ENCODE measurements at regions not wholly inside any gene's neighbourhood (a gene's known extent, or its start where the extent isn't known, plus 50 kb on each side); places are given as distances from the start of the nearest gene placed in this dataset.
"Not testable (repeated sequence)": the region's sequence is repeated elsewhere in the genome, so short reads cannot be mapped to it uniquely, and the experiment has no call there.

DNA sequence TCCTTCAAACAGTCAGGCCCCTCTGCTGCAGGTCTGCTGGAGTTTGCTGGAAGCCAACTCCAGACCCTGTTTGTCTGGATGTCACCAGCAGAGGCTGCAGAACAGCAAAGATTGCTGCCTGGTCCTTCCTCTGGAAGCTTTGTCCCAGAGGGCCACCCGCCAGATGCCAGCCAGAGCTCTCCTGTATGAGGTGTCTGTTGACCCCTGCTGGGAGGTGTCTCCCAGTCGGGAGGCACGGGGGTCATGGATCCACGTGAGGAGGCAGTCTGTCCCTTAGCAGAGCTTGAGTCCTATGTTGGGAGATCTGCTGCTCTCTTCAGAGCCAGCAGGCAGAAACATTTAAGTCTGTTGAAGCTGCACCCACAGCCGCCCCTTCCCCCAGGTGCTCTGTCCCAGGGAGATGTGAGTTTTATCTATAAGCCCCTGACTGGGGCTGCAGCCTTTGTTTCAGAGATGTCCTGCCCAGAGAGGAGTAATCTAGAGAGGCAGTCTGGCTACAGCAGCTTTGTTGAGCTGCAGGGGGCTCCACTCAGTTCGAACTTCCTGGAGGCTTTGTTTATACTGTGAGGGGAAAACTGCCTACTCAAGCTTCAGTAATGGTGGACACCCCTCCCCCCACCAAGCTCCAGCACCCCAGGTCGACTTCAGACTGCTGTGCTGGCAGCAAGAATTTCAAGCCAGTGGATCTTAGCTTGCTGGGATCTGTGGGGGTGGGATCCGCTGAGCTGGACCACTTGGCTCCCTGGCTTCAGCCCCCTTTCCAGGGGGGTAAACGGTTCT lies 72.1 kb downstream of the OGFRL1 start:
- DNase-seq, result not testable (repeated sequence)

DNA sequence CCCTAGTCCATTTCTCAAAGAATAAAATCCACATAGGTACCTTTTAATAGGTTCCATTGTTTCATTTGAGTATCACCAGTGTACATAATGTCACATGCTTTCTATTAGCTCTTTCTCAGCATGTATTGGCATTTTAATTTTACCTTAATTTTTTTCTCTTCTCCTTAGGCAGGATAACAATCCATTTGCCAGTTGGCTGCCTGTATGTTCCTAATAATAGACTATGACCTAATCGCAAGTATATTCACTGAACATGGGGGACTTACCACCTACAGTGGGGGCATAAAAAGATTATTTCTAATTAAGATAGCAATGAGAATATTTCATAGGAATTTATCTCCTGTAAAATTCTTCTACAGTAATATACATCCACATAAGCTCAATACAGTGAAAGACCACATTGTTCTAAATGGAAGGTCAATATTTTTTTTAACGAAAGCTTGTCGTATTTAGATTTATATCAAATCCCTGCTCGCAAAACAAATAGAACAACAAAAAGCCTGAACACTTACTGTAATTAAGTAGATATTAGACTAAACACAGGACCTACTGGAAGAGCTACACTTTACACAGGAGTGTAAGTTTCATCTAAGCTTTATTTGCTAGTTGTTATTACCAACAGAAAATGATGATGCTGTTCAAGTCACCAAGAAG lies 76.4 kb downstream of the OGFRL1 start:
- DNase-seq, result no peak

DNA sequence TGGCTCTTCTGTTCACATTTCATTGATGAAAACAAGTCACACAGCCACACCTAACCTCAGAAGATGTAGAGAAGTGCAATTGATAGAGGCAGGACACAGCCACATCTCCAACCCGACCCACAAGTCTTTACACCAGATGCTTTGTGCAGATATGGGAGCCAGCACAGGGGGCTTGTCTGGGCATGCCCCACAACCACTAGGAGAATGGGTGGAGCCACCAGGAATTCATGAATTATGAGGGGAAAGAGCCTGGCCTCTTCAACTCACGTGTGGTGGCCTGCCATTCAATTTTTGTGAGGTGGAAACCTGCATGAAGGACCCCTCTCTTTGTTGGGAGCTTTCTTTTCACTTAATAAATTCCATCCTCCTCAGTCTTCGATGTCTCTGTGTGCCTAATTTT lies 79.1 kb downstream of the OGFRL1 start:
- DNase-seq, result no peak

DNA sequence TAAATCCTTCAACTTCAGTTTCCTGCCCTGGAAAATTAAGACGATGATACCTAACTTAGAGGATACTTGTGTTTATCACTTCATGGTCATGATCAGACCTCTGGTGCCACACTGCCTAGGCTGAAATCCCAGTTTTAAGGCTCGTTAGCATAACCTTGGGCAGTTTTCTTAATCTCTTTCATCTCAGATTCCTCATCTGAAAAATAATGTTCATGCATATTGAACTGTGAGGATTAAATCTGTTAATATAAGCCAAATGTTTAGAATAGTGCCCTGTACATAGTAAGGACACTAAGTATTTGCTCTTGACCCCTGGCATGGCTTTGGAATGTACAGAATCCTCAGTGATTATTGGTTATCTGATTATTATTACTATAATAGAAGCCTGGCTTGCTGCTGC lies 79.7 kb downstream of the OGFRL1 start:
- DNase-seq, result no peak

DNA sequence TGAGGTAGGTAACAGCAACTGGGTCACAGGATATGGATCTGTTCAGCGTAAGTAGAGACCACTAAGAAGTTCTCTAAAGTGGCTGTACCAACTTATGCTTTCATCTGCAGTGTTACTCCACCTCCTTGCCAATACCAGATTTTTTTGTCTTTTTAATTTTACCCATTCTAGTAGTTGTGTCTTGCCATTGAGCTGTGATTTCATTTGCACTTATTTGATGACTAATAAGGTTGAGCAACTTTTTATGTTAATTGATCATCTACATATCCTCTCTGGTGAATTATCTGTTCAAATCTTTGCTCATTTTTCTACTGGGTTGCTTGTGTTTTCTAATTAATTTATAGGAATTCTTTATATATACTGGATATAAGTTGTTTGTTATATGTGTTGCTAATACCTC lies 82.9 kb downstream of the OGFRL1 start:
- DNase-seq, result no peak

DNA sequence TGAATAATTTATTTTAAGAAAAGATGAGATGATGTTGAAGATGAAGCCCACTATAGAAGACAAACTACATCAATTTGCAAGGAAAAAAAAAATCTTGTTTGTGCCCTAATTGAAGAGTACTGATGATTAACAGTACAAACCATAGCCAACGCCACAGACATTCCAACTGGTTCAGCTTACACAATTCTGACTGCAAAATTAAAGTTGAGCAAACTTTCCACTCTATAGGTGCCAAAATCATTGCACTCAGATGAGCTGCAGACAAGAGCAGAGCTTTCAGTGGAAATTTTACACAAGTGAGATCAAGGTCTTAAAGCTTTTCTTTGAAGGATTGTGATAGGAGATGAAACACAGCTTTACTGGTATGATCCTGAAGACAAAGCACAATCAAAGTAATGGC lies 85.3 kb downstream of the OGFRL1 start:
- no peak for DNase-seq

DNA sequence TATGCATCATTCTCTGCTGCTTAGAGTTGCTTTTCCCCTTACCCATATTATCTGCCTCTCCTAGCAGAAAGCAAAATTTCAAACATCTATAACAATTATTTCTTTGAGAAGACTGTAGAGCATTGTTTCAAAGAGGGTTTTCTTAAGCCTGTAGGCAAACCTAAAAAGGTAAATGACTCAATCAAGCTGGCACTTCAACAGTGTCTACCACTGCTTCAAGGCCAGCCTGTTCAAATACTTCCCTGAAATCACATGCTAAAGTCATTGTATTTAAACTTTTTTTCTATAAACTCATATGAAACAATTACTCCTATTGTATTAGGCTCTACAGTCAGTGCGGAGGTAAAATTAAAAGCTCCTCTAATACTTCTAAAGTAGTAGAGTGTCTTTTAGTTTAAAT lies 87.1 kb downstream of the OGFRL1 start:
- DNase-seq, result no peak

DNA sequence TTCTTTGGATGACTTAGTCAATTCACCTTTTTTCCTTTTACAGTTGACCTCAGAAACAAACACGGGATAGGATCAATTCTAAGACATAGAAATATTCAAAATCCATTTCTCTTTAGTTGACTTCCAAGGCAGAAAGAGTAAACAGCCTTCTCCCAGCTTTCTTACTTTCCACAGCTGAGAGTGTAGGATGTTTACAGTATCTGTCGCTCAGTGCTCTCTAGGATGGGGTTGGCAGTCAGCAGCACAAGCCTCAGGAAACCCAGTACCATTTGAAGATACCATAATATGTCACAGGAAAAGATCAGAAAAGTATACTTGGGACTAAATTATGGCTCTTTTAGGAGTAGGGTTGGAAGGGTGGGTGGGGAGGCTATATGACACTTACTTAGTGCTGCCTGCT lies 88.2 kb downstream of the OGFRL1 start:
- DNase-seq, result no peak

DNA sequence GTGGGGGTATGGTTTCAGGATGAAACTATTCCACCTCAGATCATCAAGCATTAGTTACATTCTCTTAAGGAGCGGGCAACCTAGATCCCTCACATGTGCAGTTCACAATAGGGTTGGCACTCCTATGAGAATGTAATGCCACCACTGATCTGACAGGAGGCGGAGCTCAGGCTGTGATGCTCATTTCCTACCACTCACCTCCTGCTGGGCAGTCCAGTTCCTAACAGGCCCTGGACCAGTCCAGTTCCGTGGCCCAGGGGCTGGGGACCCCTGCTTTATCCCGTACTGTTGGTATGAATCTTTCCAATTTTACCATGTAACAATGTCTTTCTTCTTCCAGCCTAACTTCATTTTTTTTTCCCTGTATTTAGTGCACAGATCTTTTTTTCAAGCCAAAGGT lies 94.9 kb downstream of the OGFRL1 start:
- no peak for DNase-seq

DNA sequence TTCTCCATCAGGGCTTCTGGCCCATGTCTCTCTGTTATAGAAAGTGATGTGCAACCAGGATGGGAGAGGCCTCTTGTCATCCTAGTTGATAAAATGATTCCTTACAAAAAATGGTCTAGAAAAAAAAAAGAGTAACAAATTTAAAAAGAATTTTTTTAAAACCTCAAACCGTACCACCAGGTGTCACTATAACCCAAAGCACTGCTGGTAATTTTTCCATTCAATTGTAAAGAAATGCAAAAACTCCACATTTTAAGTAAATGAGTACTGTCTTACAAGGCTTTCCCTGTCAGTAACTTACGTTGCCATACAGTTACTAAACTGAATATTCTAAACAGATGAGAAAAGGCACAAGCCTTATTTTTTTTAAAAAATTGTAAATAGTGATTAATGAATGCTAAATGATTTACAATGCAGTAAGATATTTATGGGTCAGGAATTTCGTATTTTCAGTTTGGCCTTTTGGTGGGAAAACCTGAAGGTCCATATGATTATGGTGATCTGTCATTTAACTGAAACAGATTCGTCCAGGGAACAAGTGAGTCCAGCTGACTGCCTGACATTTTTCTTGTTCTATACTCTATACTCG lies 95.4 kb downstream of the OGFRL1 start:
- peak; percentile 57 for DNase-seq

DNA sequence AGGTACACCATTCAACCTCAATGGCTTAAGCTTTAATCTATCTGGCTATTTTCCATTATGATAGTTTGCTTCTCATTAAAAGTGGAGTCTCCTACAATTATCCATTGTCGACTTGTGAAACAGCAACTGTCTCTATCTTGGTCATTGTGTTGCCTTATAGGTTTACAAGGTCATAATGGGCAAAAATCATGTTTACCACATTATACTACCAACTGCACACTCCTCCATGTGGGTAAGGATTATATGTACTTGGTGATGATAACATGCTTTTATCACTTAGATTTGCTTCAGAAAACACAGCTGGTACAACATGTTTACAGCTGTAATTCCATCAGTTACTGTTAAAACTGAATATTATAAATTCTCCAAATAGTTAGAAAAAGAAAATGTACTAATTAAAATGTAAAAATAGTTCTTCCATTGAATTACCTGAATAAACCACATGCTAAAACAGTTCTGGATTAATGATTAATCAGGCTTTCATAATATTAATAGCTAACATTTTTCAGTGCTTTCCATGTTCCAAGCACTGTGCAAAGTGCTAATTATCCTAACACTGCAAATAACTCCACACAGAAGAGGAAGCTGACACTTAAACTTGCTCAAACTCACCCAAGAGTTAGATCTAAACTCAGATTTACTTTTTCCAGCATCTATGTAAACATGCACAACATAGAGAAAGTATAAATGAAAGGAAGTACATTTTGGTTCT lies 96.7 kb downstream of the OGFRL1 start:
- DNase-seq, result no peak

DNA sequence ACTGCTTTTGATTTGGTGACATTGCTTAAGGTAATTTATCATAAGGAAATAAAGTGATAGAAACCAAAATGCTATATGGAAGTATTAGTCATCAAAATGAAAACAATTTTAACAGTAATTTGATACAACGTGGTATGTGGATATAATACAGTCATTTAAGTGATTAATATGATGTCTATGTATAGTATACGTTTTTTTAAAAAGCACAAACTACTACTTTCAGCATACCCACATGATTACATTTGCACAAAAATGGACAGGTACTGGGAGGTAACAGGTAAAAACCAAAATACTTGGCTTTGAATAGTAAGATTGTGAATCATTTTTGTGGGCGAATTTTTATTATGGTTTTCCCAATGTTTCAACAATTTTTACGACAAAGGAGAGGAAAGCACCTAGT lies 97.6 kb downstream of the OGFRL1 start:
- DNase-seq, result no peak

DNA sequence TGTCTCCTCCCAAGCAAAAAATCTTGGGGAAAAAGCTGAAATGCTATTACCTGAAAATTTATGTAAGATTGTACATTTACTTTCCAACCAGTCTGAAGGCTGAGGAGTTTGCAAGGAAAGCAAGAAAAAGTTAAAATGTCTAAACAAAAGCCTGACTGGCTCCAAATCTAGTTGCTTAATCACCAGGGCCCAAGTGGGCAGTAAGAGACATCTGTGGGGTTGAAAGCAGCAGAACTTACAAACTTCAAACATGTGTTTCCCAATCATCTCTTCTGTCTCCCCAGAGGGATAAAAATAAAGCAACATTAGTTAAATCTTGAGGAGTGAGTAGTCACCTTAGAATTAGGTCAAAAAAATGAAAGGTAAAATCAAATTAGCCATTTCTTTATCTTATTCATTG lies 98.6 kb downstream of the OGFRL1 start:
- no peak for DNase-seq

DNA sequence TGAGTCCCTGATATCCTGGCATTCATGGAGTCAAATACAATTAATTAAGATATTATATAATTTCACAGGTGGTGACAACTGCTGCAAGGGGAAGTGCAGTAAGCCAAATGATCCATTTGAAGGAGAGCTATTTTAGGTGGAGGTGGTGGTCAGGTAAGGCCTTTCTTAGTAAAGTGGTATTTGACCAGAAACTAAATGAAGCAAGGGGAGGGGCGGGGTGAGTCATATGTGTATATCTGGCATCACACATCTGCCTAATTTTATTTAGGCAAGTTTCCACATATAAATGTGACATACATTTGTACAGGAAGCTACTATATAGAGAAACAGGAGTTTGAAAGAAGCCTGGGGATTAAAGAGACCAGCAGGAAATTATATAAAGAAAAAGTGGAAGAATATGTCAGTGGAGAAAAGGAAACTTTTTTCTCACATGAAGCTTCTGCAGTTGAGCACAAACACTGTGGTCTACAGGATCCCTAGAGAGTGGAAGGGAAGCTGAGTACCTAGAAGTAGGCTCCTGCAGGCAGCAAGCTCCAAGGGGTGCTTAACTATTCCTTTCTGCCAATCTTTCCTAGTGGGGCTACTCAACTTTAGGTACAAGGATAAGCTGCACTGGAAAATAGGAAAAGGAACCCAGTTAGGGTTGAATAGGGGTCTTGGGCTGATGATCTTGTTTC lies 99.6 kb downstream of the OGFRL1 start:
- DNase-seq, result no peak

DNA sequence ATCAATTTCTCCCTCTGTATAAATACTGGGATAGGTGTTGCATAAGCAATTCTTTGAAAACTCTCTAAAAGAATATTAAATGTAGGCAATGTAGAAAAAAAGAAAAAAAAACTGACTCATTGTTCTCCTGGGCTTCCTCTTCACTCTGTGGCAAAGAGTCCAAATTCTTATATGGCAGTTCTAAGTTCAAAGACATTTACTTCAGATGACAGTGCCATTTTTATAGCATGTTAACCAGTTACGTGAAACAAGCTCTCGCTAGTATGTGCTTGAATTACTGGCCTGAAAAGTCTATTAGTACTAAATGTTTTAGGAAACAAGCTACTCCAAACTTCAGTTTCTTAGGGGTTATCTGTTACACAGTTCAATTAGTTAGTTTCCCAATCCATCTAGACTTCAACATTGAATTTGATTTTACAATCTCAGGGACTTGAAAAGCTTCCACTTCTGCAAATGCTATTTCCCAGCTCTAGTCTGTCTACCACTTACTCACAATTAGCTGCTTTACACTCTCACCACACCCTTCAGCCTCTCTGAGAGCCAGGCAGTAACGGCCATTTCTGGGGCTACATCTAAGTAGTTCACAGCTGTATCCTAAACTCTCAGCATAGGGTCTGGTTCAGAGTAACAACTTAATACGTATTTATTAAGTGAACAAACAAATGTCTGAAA lies 100.4 kb downstream of the OGFRL1 start:
- DNase-seq, result no peak

DNA sequence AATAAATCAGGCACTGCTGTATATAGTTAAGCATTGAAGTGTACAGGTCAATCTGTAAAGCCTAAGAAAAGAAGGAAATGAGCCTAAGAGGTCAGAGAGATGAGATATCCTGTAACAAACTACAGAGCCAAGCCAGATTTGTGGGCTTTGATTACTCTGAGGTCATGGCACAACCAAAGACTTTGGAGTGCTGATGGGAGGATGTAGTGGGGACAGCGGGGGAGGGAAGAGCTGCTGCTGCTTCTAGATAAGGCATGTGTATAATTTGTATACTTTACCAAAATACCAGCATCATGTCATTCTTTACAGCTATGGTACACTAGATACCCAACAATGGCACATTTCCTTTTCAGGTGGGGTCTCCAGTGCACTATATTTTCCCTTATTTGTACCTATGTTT lies 102.5 kb downstream of the OGFRL1 start:
- no peak for DNase-seq

DNA sequence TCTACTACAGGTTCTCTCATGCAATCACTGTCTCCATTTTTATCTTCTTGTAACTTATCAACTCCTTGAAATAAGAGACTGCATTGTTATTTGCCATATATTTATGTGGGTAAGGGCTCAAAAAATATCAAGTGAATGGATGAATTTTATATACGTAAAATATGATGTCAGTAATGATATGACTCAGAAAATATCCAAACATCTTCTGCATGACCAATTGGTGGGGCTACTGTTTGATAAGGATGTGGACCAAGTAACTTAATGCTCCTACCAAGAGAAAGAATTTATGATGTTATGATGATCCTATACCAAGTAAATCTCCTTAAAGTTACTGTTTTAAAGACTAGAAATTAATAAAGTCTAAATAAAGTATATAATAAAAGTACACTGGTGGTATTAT lies 103.7 kb downstream of the OGFRL1 start:
- no peak for DNase-seq

DNA sequence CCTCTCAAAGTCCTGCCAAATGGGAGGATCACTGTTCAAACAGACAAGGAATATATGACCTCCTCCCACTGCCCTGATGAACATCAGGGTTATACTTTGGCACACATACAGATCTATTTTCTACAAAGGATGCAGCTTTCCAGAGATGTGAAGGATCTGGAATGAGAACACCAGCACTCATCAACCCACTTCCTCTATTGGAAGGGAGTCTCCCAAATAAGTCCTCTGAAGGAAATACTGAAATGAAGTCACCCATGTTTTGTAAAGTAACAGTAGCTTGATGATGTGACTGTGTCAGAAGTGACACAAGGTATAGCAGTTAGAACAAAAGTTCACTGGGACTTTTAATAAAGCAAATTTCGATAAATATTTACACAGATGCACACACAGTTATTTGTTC lies 104.9 kb downstream of the OGFRL1 start:
- no peak for DNase-seq

DNA sequence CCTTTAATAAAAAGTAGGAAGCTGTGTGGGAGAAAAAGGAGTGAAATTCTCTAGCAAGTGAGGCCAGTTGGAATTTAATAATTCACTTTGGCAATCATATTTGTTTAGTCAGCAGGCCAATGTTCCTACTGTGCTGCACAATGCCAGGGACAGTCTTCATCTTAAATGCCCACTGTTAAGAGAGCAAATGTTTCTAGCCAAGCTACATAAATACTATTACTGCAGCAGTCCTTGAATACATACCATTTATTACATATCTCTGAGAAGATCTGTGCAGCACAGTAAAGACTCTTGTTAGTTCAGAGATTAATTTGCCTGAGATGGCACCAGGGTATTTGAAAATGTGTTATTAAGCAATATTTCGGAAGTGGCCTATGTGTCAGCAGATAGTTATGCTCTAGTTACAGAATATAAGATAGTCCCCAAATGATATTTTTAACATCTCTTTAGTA lies 105.4 kb downstream of the OGFRL1 start:
- DNase-seq, result no peak

DNA sequence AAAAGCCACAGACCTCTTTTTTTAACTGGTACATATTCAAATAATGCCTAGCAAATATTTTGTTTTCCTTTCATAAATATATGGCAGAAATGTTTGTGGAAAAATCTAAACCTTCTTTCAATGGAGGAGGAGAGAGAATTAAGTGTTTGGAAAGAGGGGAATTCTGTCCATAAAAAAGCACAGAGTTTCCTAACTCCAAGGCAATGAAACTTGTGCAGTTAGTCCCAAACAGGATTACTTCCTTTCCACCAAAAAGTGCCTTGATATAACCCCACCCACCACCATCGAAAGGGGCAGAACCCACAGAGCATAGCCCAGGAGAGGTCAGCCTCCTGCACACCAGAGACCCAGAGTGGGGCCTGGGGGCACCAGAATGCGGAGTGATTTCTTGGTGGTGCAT lies 106.3 kb downstream of the OGFRL1 start:
- no peak for DNase-seq

DNA sequence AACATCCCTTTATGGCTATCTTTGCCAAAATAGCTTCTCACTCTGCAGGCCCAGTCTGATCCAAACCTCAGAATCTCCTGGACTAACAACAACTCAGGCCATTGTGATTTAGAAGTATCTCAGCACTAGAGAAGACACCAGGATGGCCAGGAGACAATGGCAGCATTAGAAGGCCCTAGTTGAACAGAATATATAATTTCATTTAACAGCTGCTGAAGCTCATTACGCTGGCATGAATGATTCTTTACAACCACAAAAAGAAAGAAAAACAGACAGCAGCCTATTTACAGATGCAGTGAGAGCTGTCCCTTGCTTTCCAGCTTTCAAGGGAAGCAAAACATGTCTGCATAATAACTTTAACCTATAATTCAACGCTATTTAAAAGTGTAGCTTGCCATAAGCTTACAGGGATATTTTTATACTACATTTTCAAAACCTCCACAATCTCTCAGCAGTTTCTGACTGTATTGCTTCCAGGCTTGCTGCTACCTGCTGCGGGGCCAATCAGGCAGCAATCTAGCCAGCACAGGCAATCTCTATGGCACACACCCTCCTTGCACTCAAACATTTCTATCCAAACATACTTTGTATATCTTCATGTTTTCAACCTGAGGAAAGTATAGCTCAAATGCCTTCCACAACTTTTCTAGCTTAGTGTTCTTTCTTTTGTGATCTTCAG lies 107.3 kb downstream of the OGFRL1 start:
- no peak for DNase-seq
